ENCODE measurements at regions not wholly inside any gene's neighbourhood (a gene's known extent, or its start where the extent isn't known, plus 50 kb on each side); places are given as distances from the start of the nearest gene placed in this dataset.

- TF ChIP-seq CTCF (IDR thresholded peaks at IDR 0.05): no peak
- no peak for TF ChIP-seq POLR2A (IDR thresholded peaks at IDR 0.05)
Measured at GRCh38 chr7:25574828-25575227, 346.5 kb upstream of the NPVF start.

Measured in Peyer's patch (tissue), 4 donors.